A549 (cell line): ENCODE measurements at regions not wholly inside any gene's neighbourhood (a gene's known extent, or its start where the extent isn't known, plus 50 kb on each side); places are given as distances from the start of the nearest gene placed in this dataset.

Experiments used
- ATAC-seq, 2 experiments: fragments of 200-7000 bp in 1 of 2; fragments of >200 bp in 1 of 2; cut with Nextera tagmentation in 1 of 2; cut with Tn5 transposase in 1 of 2; 3 replicates each; pipeline versions ENCODE4 v1.8.0 to v1.9.1; 2018 to 2020; ENCODE audit warnings: mild to moderate bottlenecking in 1 of 2, moderate library complexity in 1 of 2
- CTCF ChIA-PET: fragments of 300-600 bp; sonication (Branson Sonifier 250); formaldehyde crosslinking; extraction: SDS; loops from one replicate; lab custom pipeline; 2021; ENCODE audit warnings: antibody characterized with exemption, inconsistent platforms; lab: Yijun Ruan, JAX
- POLR2A ChIA-PET: fragments of 350-600 bp; formaldehyde crosslinking; extraction: SDS; loops from one replicate; lab custom pipeline; 2021; ENCODE audit warnings: antibody characterized with exemption, inconsistent platforms; lab: Yijun Ruan, JAX
- DNase-seq, 2 experiments: peaks; one replicate each; pipeline versions ENCODE4 v3.0.0 to v3.0.0-alpha.2; 2011 to 2016; ENCODE audit warnings: low read depth in 1 of 2, low spot score in 1 of 2
- FAIRE-seq: peaks from 2 replicates; lab custom pipeline; 2011; peaks lifted over from hg19 to GRCh38; lab: Jason Lieb, UNC
- H3K27ac ChIP-seq, 2 experiments: fragments of >200 bp; sonication (Bioruptor Twin); formaldehyde crosslinking; 3 replicates each; pipeline ENCODE4 v1.5.1; 2016 to 2017
- H3K4me1 ChIP-seq: fragments of >200 bp; sonication (Bioruptor Twin); formaldehyde crosslinking; 3 replicates; pipeline ENCODE4 v1.6.1; 2016
- H3K4me2 ChIP-seq: fragments of >200 bp; sonication (Bioruptor Twin); formaldehyde crosslinking; 3 replicates; pipeline ENCODE4 v1.6.1; 2016
- H3K4me3 ChIP-seq: fragments of >200 bp; sonication (Bioruptor Twin); formaldehyde crosslinking; 3 replicates; pipeline ENCODE4 v1.5.1; 2016
- H3K9me3 ChIP-seq: fragments of >200 bp; sonication (Bioruptor Twin); formaldehyde crosslinking; 3 replicates; pipeline ENCODE4 v1.6.1; 2016
- BCL3 ChIP-seq: fragments of >200 bp; sonication (Bioruptor Twin); formaldehyde crosslinking; IDR thresholded peaks from 3 replicates; pipeline ENCODE4 v1.6.1; 2016
- CBX2 ChIP-seq: fragments of 200-600 bp; sonication (generic); IDR thresholded peaks from 2 replicates; pipeline ENCODE4 v1.6.1; 2016; ENCODE audit warnings: low read depth, mild to moderate bottlenecking, borderline replicate concordance
- CHD2 ChIP-seq: fragments of 150-350 bp; IDR thresholded peaks from 2 replicates; pipeline ENCODE4 v1.6.1; 2014; ENCODE audit warnings: low read length; ENCODE audit not compliant: partially characterized antibody
- FOSB ChIP-seq: fragments of 250-450 bp; sonication (Bioruptor Pico); IDR thresholded peaks from 2 replicates; pipeline ENCODE4 v1.5.0; 2020; ENCODE audit warnings: mild to moderate bottlenecking, moderate library complexity
- HDAC2 ChIP-seq: fragments of 200-600 bp; sonication (generic); IDR thresholded peaks from 2 replicates; pipeline ENCODE4 v1.6.1; 2016
- JUN ChIP-seq, 2 experiments: fragments of >200 bp; sonication (Bioruptor Twin); formaldehyde crosslinking; IDR thresholded peaks; 2 replicates in 1 of 2; 3 replicates in 1 of 2; pipeline ENCODE4 v1.6.1; 2016 to 2017
- JUNB ChIP-seq: fragments of >200 bp; sonication (Bioruptor Twin); formaldehyde crosslinking; IDR thresholded peaks from 2 replicates; pipeline ENCODE4 v1.6.1; 2016
- MAFK ChIP-seq: fragments of 450-650 bp; IDR thresholded peaks from 2 replicates; pipeline ENCODE4 v1.6.1; 2014; ENCODE audit not compliant: partially characterized antibody
- MYC ChIP-seq: IDR thresholded peaks from 2 replicates; pipeline ENCODE4 v1.6.1; 2012; ENCODE audit warnings: mild to moderate bottlenecking, inconsistent platforms, low read length, improper control_type of control experiment, borderline replicate concordance
- NFE2L2 ChIP-seq: fragments of 150-350 bp; conservative IDR thresholded peaks from 2 replicates; pipeline ENCODE4 v1.6.1; 2014; ENCODE audit warnings: low read length
- RARB ChIP-seq: fragments of 250-450 bp; sonication (Bioruptor Pico); IDR thresholded peaks from 2 replicates; pipeline ENCODE4 v1.8.0; 2021; ENCODE audit warnings: mild to moderate bottlenecking, moderate library complexity
- RNF2 ChIP-seq: fragments of 200-600 bp; sonication (generic); IDR thresholded peaks from 2 replicates; pipeline ENCODE4 v1.6.1; 2016; ENCODE audit warnings: low read depth, mild to moderate bottlenecking, antibody characterized with exemption, moderate library complexity, borderline replicate concordance
- SREBF2 ChIP-seq: fragments of 450-650 bp; IDR thresholded peaks from 2 replicates; pipeline ENCODE4 v1.6.1; 2014; ENCODE audit warnings: mild to moderate bottlenecking, moderate library complexity
- TFCP2L1 ChIP-seq: fragments of 250-450 bp; sonication (Bioruptor Pico); IDR thresholded peaks from 2 replicates; pipeline ENCODE4 v1.5.0; 2021; ENCODE audit warnings: mild to moderate bottlenecking
- ZC3H11A ChIP-seq: fragments of 450-650 bp; IDR thresholded peaks from 2 replicates; pipeline ENCODE4 v1.6.1; 2014; ENCODE audit warnings: antibody characterized with exemption, mild to moderate bottlenecking
- WGBS: methylation state at CpG from one replicate; pipeline ENCODE4 v1.1.6; 2017; ENCODE audit errors: missing lambda C conversion rate; 5-methylcytosine and 5-hydroxymethylcytosine counted together
- TF ChIP-seq, protein P1 (sequence below): fragments of 200-600 bp; sonication (generic); IDR thresholded peaks from 2 replicates; pipeline ENCODE4 v1.6.1; 2016; ENCODE audit warnings: antibody characterized with exemption, mild to moderate bottlenecking, moderate library complexity
- TF ChIP-seq, protein P2 (sequence below): fragments of 450-650 bp; IDR thresholded peaks from 2 replicates; pipeline ENCODE4 v1.6.1; 2014; ENCODE audit warnings: antibody characterized with exemption
- TF ChIP-seq, protein P3 (sequence below): fragments of 250-450 bp; sonication (Bioruptor Pico); IDR thresholded peaks from 2 replicates; pipeline ENCODE4 v1.5.0; 2021; ENCODE audit warnings: mild to moderate bottlenecking, moderate library complexity, borderline replicate concordance

DNA sequence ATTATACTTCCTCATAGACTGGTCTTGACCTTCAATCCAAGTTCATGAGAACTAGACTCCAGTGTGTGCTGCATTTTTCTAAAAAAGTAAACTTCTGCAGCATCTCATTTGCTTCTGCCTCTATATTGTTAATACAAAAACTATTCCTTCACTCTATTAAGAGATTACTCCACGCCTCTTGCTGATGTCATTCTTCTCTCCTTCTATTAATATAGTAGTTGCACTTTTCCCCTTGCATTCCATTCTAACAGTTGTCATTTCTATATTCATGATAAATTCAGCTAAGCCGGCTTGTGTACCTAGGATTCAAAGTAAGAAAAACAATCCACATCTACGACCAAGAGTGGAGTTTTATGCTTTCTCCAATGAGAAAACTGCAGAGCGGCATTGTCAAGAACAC, 480.4 kb upstream of the NOVA1 start:
- H3K4me3 ChIP-seq = no peak overlapping the region
- TF ChIP-seq NFE2L2 (no peak), MYC (no peak), CHD2 (no peak), TFCP2L1 (CRISPR knock-in tag) (no peak), SREBF2 (no peak)
- TF ChIP-seq, protein P1, sequence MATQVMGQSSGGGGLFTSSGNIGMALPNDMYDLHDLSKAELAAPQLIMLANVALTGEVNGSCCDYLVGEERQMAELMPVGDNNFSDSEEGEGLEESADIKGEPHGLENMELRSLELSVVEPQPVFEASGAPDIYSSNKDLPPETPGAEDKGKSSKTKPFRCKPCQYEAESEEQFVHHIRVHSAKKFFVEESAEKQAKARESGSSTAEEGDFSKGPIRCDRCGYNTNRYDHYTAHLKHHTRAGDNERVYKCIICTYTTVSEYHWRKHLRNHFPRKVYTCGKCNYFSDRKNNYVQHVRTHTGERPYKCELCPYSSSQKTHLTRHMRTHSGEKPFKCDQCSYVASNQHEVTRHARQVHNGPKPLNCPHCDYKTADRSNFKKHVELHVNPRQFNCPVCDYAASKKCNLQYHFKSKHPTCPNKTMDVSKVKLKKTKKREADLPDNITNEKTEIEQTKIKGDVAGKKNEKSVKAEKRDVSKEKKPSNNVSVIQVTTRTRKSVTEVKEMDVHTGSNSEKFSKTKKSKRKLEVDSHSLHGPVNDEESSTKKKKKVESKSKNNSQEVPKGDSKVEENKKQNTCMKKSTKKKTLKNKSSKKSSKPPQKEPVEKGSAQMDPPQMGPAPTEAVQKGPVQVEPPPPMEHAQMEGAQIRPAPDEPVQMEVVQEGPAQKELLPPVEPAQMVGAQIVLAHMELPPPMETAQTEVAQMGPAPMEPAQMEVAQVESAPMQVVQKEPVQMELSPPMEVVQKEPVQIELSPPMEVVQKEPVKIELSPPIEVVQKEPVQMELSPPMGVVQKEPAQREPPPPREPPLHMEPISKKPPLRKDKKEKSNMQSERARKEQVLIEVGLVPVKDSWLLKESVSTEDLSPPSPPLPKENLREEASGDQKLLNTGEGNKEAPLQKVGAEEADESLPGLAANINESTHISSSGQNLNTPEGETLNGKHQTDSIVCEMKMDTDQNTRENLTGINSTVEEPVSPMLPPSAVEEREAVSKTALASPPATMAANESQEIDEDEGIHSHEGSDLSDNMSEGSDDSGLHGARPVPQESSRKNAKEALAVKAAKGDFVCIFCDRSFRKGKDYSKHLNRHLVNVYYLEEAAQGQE = no peak
- TF ChIP-seq, protein P2, sequence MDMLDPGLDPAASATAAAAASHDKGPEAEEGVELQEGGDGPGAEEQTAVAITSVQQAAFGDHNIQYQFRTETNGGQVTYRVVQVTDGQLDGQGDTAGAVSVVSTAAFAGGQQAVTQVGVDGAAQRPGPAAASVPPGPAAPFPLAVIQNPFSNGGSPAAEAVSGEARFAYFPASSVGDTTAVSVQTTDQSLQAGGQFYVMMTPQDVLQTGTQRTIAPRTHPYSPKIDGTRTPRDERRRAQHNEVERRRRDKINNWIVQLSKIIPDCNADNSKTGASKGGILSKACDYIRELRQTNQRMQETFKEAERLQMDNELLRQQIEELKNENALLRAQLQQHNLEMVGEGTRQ = no peak
- TF ChIP-seq, protein P3, sequence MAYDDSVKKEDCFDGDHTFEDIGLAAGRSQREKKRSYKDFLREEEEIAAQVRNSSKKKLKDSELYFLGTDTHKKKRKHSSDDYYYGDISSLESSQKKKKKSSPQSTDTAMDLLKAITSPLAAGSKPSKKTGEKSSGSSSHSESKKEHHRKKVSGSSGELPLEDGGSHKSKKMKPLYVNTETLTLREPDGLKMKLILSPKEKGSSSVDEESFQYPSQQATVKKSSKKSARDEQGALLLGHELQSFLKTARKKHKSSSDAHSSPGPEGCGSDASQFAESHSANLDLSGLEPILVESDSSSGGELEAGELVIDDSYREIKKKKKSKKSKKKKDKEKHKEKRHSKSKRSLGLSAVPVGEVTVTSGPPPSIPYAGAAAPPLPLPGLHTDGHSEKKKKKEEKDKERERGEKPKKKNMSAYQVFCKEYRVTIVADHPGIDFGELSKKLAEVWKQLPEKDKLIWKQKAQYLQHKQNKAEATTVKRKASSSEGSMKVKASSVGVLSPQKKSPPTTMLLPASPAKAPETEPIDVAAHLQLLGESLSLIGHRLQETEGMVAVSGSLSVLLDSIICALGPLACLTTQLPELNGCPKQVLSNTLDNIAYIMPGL (CRISPR knock-in tag) = no peak
- POLR2A ChIA-PET = no interaction called here
- FAIRE-seq (no peak), DNase-seq (no peak), ATAC-seq (no peak)
- no peaks in the 10 kb centered on the region for H3K4me1 ChIP-seq
- WGBS = 33% methylated on average over 4 of the region's 4 CpGs
- no peak overlapping the region for H3K4me2 ChIP-seq
- CTCF ChIA-PET = no interaction called here
- H3K9me3 ChIP-seq = no peaks in the 10 kb centered on the region
- no peak overlapping the region for H3K27ac ChIP-seq

DNA sequence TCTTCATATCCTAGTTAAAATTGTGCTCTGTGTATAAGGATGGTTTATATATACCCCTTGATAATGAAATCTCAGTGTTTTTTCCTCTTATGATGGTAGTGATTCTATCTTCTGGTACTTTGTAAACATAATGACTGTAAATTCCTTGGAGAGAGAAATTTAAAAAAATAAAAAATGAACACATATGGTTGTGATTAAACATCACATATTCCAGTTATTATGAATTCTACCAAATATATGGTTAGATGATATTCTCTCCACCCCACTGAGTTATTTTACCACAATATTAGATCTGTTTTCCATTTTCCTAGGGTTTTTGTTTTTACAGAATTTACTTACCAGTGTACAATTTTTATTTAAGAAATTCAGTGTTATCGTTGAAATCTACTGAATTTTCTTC, 481.9 kb upstream of the NOVA1 start:
- FAIRE-seq = no peak

More for the DNA sequence above, 481.9 kb upstream of the NOVA1 start:
- Histone ChIP-seq H3K4me3 (no peak overlapping the region), H3K4me2 (no peak overlapping the region), H3K27ac (no peak overlapping the region), H3K9me3 (no peaks in the 10 kb centered on the region), H3K4me1 (no peaks in the 10 kb centered on the region)
- ATAC-seq (no peak), DNase-seq (no peak)
- 21% methylated on average over 1 of the region's 1 CpG for WGBS
- TF ChIP-seq FOSB (CRISPR knock-in tag) = no peak
- no peak for TF ChIP-seq NFE2L2
- TF ChIP-seq BCL3 = no peak
- TF ChIP-seq RNF2 = no peak
- TF ChIP-seq CBX2 = no peak
- no peak for TF ChIP-seq JUNB
- TF ChIP-seq MAFK = no peak
- TF ChIP-seq HDAC2 = no peak
- TF ChIP-seq ZC3H11A = no peak
- no peak for TF ChIP-seq JUN (IDR thresholded peaks at IDR 0.05)
- TF ChIP-seq, protein P3 (CRISPR knock-in tag) = no peak
- no peak for TF ChIP-seq RARB (CRISPR knock-in tag)
- TF ChIP-seq, protein P1 = no peak
- POLR2A ChIA-PET = no interaction called here
- CTCF ChIA-PET = interaction anchor here (1.1 kb wide), 1 partner anchor 29 kb away, joined by 3 read pairs; no protein-coding TSS in a partner anchor
